ENCODE measurements at regions not wholly inside any gene's neighbourhood (a gene's known extent, or its start where the extent isn't known, plus 50 kb on each side); places are given as distances from the start of the nearest gene placed in this dataset.
"Not testable (repeated sequence)": the region's sequence is repeated elsewhere in the genome, so short reads cannot be mapped to it uniquely, and the experiment has no call there.

DNA sequence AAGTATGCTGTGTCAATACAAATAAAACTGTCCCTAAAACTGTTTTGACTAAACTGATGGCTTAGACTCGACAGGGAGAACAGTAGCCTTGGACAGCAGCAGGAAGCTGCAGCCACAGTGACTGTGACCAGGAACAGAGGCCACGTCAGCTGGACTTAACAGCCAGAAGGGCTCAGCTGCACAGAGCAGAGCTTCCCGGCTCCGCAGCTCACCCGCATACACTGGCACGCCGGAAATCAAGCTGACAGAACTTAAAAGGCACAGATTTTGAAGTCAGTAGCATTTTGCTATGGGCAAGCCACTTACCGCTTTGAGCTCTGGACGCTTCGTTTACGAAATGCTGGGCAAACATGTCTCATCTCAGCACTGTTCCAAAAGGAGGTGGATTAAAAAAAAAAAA, 769.7 kb upstream of the AUTS2 start:
- DNase-seq: no peak
- Histone ChIP-seq H3K36me3 (no peaks in the 10 kb centered on the region), H3K4me1 (no peaks in the 10 kb centered on the region), H3K27ac (replicated peaks) (no peak overlapping the region), H3K9me3 (replicated peaks) (peaks cover 25% of the 10 kb centered on the region), H3K4me3 (no peak overlapping the region), H3K27me3 (ENCODE audit: low read depth) (peaks cover 30% of the 10 kb centered on the region)
- TF ChIP-seq CTCF (IDR thresholded peaks at IDR 0.05; ENCODE audit: borderline replicate concordance): no peak
- intact Hi-C loops (cut with micrococcal nuclease): no loop called here

DNA sequence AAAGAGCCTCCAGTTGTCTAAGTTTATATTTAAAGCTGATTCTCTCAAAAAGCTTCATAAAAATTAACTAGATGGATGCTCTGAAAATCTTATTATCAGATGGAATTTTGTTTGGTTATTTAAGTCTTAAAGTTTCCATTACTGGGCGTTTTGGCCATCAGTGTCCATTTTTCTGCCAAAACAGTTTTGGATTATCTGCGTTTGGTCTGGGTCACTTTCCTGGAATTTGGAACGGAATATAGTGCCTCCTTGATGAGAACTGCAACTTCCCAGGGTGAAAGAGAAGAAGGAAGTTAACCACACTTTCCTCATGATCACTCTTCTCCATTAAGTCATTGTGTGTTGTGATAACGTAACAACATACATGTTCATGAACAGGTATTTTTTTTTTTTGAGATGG, 764.9 kb upstream of the AUTS2 start:
- Histone ChIP-seq H3K4me1 (no peaks in the 10 kb centered on the region), H3K9me3 (replicated peaks) (peaks cover 9% of the 10 kb centered on the region)

GRCh38 chr7:68839014-68839413, 759.3 kb upstream of the AUTS2 start:
- peaks cover 8% of the 10 kb centered on the region for H3K4me1 ChIP-seq
- no peaks in the 10 kb centered on the region for H3K36me3 ChIP-seq
- DNase-seq: no peak
- H3K9me3 ChIP-seq (replicated peaks): no peaks in the 10 kb centered on the region
- H3K27me3 ChIP-seq (ENCODE audit: low read depth): no peaks in the 10 kb centered on the region
- H3K27ac ChIP-seq (replicated peaks): no peak overlapping the region
- no peak overlapping the region for H3K4me3 ChIP-seq
- TF ChIP-seq CTCF (IDR thresholded peaks at IDR 0.05; ENCODE audit: borderline replicate concordance): no peak
- intact Hi-C loops (cut with micrococcal nuclease): no loop called here

More for the DNA sequence above, 764.9 kb upstream of the AUTS2 start:
- H3K27ac ChIP-seq (replicated peaks): no peak overlapping the region
- H3K27me3 ChIP-seq (ENCODE audit: low read depth): peaks cover 16% of the 10 kb centered on the region
- intact Hi-C loops (cut with micrococcal nuclease): no loop called here
- no peaks in the 10 kb centered on the region for H3K36me3 ChIP-seq
- no peak for DNase-seq
- no peak overlapping the region for H3K4me3 ChIP-seq
- no peak for TF ChIP-seq CTCF (IDR thresholded peaks at IDR 0.05; ENCODE audit: borderline replicate concordance)

- Histone ChIP-seq H3K27me3 (ENCODE audit: low read depth) (no peaks in the 10 kb centered on the region), H3K4me3 (no peak overlapping the region), H3K27ac (replicated peaks) (no peak overlapping the region), H3K4me1 (peaks cover 8% of the 10 kb centered on the region), H3K9me3 (replicated peaks) (peaks cover 9% of the 10 kb centered on the region), H3K36me3 (no peaks in the 10 kb centered on the region)
- intact Hi-C loops (cut with micrococcal nuclease): no loop called here
- no peak for TF ChIP-seq CTCF (IDR thresholded peaks at IDR 0.05; ENCODE audit: borderline replicate concordance)
- no peak for DNase-seq
Observed at GRCh38 chr7:68840991-68841390, 757.3 kb upstream of the AUTS2 start.

DNA sequence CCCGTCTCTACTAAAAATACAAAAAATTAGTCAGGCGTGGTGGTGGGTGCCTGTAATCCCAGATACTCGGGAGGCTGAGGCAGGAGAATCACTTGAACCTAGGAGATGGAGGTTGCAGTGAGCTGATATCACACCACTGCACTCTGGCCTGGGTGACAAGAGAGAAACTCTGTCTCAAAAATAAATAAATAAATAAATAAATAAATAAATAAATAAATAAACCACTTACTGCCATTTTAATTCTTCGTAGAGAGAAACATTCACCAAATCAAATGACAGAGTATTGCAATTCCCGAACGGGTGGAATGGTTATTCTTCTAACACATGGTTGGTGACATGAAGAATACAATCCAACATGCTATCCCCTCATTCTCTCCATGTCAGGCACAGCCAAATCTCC, 754.3 kb upstream of the AUTS2 start:
- H3K27ac ChIP-seq (replicated peaks); H3K36me3 ChIP-seq; H3K4me1 ChIP-seq; H3K4me3 ChIP-seq; DNase-seq; intact Hi-C loops (cut with micrococcal nuclease); H3K27me3 ChIP-seq (ENCODE audit: low read depth): not testable (repeated sequence)
- peaks cover 16% of the 10 kb centered on the region for H3K9me3 ChIP-seq (replicated peaks)

- TF ChIP-seq CTCF (IDR thresholded peaks at IDR 0.05; ENCODE audit: borderline replicate concordance): no peak
- Histone ChIP-seq H3K36me3 (no peaks in the 10 kb centered on the region), H3K27me3 (ENCODE audit: low read depth) (no peaks in the 10 kb centered on the region), H3K27ac (replicated peaks) (no peak overlapping the region), H3K4me3 (no peak overlapping the region), H3K4me1 (peaks cover 6% of the 10 kb centered on the region), H3K9me3 (replicated peaks) (peaks cover 19% of the 10 kb centered on the region)
- intact Hi-C loops (cut with micrococcal nuclease): no loop called here
- no peak for DNase-seq
Observed at GRCh38 chr7:68846811-68847325, 751.4 kb upstream of the AUTS2 start.
